Spleen (tissue), 7 donors: ENCODE measurements at regions not wholly inside any gene's neighbourhood (a gene's known extent, or its start where the extent isn't known, plus 50 kb on each side); places are given as distances from the start of the nearest gene placed in this dataset.
"Not testable (repeated sequence)": the region's sequence is repeated elsewhere in the genome, so short reads cannot be mapped to it uniquely, and the experiment has no call there.

Experiments used
- CTCF ChIP-seq, 11 experiments: fragments of 200-600 bp in 7 of 11; fragments of 450-650 bp in 4 of 11; sonication (generic) in 4 of 11; IDR thresholded peaks in 8 of 11; conservative IDR thresholded peaks in 3 of 11; 1 replicate in 7 of 11; 2 replicates in 4 of 11; pipeline versions ENCODE4 v1.4.0 to v1.8.0; 2016 to 2021; ENCODE audit warnings: antibody characterized with exemption in 11 of 11, inconsistent platforms in 4 of 11, mild to moderate bottlenecking in 1 of 11
- POLR2A ChIP-seq, 3 donors: fragments of 450-650 bp; IDR thresholded peaks; one replicate each; pipeline ENCODE4 v1.5.1; 2017; ENCODE audit warnings: antibody characterized with exemption in 3 of 3, mild to moderate bottlenecking in 1 of 3
- POLR2AphosphoS5 ChIP-seq, 3 donors: sonication (generic); formaldehyde crosslinking; IDR thresholded peaks; one replicate each; pipeline ENCODE4 v1.5.1; 2017; ENCODE audit warnings: antibody characterized with exemption in 3 of 3
- donor health status: DM: no; HTN: no; CAD: no; lungs with moderate emphysema.
- donor health status: DM: no; HTN: no; CAD: no.
- donor health status: DM: no; HTN: no; CAD: no.

GRCh38 chr15:32506787-32507186 lies 51.4 kb upstream of the GOLGA8O start:
- not testable (repeated sequence) for TF ChIP-seq CTCF (IDR thresholded peaks at IDR 0.05 in 8 of 11, conservative IDR thresholded peaks at IDR 0.05 in 3 of 11); POLR2A (IDR thresholded peaks at IDR 0.05); POLR2AphosphoS5 (IDR thresholded peaks at IDR 0.05)
